Left kidney (tissue), 1 donor: ENCODE measurements at regions not wholly inside any gene's neighbourhood (a gene's known extent, or its start where the extent isn't known, plus 50 kb on each side); places are given as distances from the start of the nearest gene placed in this dataset.

Experiments used
- DNase-seq: peaks from one replicate; pipeline ENCODE4 v3.0.0-alpha.2; 2013

DNA sequence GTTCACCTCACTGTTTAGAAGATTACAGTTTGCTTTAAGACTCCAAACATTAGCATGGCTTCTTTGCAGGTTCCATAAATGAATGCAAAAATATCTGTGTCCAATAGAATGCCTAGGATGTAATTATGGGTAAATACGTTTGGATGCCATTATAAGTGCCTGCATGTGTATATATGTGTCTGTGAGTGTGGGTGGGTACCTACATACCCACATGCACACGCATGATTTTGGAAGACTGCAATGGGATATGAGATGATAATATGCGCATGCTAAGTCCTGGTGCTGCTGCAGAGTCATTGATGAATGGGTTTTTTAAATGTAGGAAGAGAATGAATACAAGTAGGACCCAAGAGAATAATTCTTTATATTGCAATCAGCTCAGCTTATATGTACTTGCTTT, 406.4 kb downstream of the ZSWIM6 start:
- no peak for DNase-seq

DNA sequence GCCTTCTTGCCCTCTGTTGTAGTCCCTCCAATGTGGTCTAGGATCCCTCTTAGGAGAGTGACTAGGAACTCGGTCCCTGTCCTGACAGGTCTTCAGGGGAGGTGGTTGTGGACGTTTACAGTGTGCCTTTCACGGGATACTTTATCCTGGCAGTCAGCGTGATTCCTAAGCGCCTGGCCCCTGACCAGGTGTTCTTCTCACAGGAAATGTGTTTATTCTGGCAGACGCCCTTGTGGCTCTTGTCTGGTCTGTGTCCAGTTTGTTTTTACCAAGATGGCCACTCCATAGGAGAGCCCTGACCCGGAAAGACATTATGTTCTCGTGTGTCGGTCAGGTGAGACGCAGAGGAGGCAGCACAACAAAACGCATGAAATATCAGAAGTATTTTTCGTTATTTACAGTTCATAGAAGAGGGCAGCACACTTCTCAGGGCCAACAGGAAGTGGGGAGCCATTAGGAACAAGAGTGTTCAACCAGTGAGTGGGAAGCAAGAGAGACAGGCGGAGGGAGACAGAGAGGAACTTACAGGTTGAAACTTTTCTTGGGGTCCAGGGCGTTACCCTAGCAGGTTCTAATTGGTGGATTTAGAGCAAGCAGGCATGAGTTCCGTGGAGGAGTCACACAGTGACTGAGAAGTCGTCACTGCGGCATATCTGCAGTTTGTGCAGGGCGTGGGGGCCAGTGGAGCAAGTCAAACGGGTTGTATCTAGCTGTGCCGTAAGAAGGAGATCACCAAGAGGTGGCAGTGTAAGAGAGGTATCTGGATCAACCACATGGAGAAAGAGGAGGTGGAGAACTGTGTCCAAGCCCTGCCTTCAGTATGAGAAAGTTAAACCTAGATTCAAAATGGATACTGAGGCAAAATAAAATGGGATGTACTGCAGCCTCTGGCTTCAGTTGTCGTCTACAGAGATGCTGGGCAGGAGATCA, 412.9 kb downstream of the ZSWIM6 start:
- no peak for DNase-seq

GRCh38 chr5:61746831-61747575, 414.9 kb downstream of the ZSWIM6 start:
- no peak for DNase-seq

GRCh38 chr5:61748121-61748520, 416.1 kb downstream of the ZSWIM6 start:
- no peak for DNase-seq

- DNase-seq = no peak
Observed at GRCh38 chr5:61748651-61749050, 416.6 kb downstream of the ZSWIM6 start.

GRCh38 chr5:61752588-61752987, 420.5 kb downstream of the ZSWIM6 start:
- DNase-seq = no peak

DNA sequence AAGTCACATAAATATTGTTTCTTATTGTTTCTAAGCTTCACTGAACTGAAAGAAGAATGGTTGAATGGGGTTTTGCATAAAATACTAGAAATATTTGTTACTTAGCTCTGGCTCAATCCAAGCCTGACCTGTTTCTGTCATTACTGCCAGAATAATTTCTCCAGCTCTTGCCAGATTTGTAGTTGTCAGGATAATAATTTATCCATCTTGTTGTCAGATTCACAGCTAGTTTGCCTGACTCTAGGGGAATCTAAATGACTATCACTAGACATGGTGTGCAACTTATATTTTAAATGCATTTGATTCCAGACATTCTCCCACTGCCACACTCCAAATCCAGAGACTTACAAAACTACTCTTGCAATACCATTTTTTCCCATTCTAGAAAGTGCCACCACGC, 422.7 kb downstream of the ZSWIM6 start:
- DNase-seq = no peak

DNA sequence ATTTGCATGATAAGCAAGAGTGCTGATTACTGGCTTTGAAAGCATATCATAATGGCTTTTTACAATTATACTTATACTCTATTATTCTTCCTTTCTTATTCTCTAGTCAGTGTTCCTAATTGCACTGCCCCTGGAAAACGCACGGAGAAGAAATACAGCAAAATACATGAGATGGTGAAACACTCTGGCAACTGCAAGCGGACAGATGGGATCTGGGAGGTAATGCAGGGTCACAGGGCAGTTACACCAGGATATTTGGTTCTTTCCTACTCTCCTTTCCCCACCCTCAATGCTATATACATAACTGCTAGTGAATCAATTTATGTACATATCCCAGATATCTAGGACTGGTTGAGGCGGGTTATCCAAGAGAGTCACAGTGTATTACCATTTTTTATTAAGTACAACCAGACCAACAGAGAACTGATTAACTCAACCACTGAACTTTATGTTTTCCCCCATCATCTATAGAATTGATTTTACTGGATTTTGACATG, 423.7 kb downstream of the ZSWIM6 start:
- DNase-seq = no peak

- no peak for DNase-seq
Observed at GRCh38 chr5:61758711-61759110, 426.7 kb downstream of the ZSWIM6 start.

- no peak for DNase-seq
Observed at GRCh38 chr5:61765471-61765870, 433.4 kb downstream of the ZSWIM6 start.

DNA sequence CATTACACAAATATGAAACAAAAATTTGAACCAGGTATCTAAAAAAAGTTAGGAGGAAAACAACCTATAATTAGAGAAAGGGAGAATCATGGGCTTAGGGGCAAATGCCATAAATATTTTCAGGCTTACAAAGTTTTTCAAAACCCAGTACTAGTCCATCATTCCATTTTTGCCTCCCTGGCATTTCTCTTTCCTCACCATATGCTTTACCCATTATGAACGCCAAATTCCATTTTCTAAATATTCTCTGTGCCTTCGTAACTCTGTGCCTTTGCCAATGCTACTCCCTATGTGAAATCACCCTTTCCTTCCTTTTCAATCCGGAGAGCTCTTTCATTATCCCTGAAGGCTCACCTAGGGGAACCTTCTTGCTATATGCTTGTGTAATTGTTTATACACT, 434.1 kb downstream of the ZSWIM6 start:
- DNase-seq = no peak

DNA sequence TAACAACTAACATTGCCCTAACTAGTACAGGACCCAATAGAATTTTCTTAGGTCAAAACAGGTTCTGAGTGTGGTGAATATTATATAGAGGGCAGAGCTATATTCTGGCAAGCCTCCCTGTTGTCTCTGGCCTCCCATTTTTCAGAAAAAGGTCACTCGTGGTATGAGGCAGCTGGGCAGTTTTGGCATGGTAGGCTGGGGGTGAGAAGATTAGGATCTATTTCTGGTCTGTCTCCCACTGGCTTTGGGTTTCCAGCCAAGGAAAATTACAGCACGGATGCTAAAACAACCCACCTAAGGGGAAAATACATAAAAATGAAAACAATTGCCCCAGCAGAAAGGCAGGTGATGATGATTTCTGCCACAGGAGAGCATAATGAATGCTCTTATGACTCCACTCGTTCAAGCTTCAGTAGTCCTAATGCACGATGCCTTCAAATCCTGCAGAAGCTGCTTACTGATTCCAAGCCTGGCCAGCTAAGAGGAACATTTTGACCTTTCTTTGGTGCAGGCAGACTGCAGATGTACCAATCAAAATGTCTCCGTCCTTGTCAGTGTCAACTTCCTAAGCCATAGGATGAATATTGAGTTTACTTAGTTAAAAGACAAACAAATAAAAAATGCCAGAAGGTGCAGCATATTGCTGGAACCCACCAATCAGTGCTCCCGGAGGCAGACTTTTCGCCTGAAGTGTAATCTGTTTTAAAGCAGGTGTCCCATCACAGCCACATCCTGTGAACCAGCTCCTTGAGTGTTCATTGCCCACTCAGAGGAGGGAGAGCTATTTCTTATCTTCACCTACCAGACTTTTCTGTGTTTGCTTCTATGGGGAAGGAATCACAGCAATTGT, 435.4 kb downstream of the ZSWIM6 start:
- no peak for DNase-seq

DNA sequence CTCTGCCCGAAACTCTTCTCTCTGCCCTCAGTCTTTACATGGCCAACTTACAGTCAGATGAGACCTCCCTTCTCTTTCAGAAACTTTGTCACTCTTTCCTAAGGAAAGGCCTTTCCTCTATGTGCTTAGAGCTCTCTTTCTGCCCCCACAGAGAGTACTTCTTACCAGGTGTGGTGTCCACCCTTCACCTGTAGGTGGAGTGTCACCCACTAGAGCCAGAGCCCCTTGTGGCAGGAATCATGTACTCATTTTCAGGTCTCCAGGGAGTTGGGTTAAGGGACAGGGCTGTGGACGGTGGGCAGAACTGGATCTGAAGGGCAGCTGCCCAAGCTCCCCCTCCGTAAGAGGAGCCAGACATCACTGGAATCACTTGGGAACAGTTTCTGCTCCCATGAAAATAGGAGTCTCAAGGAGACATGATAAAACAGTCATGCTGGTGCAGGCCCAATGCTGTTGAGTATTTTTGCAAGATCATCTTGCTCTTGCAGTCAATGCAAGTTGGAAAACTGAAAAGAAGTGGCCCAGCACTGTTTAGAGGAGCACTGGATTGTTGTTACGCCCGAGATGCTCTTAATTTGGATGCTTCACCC, 436.7 kb downstream of the ZSWIM6 start:
- DNase-seq = no peak

- DNase-seq = no peak
Observed at GRCh38 chr5:61771062-61771461, 439.0 kb downstream of the ZSWIM6 start.

GRCh38 chr5:61771808-61772207, 439.8 kb downstream of the ZSWIM6 start:
- no peak for DNase-seq

DNA sequence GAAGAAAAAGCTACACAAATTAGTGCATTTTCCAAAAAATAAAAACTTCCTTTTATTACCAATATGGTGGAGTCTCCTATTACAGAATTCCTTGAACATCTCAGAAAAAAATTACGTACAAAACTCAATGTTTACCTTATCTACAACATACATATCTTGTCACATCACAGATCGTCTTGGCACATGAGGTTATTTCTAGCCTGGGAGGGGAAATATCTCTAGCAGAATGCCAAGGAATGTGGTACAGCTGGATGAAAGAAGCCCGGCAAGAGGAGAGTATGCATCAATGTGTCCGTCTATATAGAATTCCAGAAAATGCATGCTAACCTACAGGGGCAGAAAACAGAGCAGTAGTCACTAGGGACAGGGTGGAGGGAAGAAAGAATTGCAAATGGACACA, 443.8 kb downstream of the ZSWIM6 start:
- DNase-seq = no peak

- no peak for DNase-seq
Observed at GRCh38 chr5:61777292-61777691, 445.2 kb downstream of the ZSWIM6 start.

- DNase-seq = no peak
Observed at GRCh38 chr5:61779743-61780142, 447.7 kb downstream of the ZSWIM6 start.

GRCh38 chr5:61783481-61783880, 451.4 kb downstream of the ZSWIM6 start:
- DNase-seq = no peak

- DNase-seq = no peak
Observed at GRCh38 chr5:61784341-61784740, 452.3 kb downstream of the ZSWIM6 start.

DNA sequence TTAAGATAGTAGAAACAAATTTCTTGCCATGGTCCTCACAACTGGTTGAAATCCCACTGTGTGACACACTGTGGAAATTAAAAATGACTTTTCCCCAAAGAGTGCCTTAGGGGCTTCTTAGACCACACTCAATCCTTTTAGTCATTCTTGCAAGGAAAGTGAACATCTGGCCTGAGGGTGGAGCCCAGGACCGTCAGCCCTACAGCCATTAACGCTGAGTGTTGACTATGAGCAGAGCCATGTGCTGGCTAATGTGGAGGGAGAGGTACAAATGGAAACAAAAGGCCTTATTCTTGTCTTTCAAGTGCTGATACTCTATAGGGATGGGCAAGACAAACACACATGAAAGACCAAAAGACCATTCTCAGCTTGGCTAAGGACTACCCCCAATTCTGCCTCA, 456.5 kb downstream of the ZSWIM6 start:
- no peak for DNase-seq

- DNase-seq = no peak
Observed at GRCh38 chr5:61790007-61790406, 457.9 kb downstream of the ZSWIM6 start.
